Chondrocyte (in vitro differentiated cells): ENCODE measurements at regions not wholly inside any gene's neighbourhood (a gene's known extent, or its start where the extent isn't known, plus 50 kb on each side); places are given as distances from the start of the nearest gene placed in this dataset.

Experiments used
- DNase-seq: peaks from one replicate; pipeline ENCODE4 v3.0.0; 2021; ENCODE audit warnings: mixed read lengths, low spot score
- H3K27ac Mint-ChIP-seq: one replicate; pipeline ENCODE4 v1.8.0; 2021; ENCODE audit warnings: mild to moderate bottlenecking, moderate library complexity, mixed read lengths; ENCODE audit not compliant: unreplicated experiment
- H3K27me3 Mint-ChIP-seq: 2 replicates; pipeline ENCODE4 v1.8.0; 2021; ENCODE audit warnings: low read depth, mixed read lengths
- H3K36me3 Mint-ChIP-seq: 2 replicates; pipeline ENCODE4 v1.8.0; 2021; ENCODE audit warnings: low read depth, mixed read lengths
- H3K4me1 Mint-ChIP-seq: 2 replicates; pipeline ENCODE4 v1.8.0; 2021; ENCODE audit warnings: low read depth, mild to moderate bottlenecking, mixed read lengths
- H3K4me3 Mint-ChIP-seq: one replicate; pipeline ENCODE4 v1.8.0; 2021; ENCODE audit warnings: mild to moderate bottlenecking, moderate library complexity, mixed read lengths; ENCODE audit not compliant: unreplicated experiment
- H3K9me3 Mint-ChIP-seq: 2 replicates; pipeline ENCODE4 v1.8.0; 2021; ENCODE audit warnings: low read depth, mixed read lengths
- TF ChIP-seq, protein P1 (sequence below): fragments of 200-600 bp; sonication (generic); IDR thresholded peaks from 2 replicates; pipeline ENCODE4 v1.5.0; 2021; ENCODE audit warnings: antibody characterized with exemption, mild to moderate bottlenecking, moderate library complexity

DNA sequence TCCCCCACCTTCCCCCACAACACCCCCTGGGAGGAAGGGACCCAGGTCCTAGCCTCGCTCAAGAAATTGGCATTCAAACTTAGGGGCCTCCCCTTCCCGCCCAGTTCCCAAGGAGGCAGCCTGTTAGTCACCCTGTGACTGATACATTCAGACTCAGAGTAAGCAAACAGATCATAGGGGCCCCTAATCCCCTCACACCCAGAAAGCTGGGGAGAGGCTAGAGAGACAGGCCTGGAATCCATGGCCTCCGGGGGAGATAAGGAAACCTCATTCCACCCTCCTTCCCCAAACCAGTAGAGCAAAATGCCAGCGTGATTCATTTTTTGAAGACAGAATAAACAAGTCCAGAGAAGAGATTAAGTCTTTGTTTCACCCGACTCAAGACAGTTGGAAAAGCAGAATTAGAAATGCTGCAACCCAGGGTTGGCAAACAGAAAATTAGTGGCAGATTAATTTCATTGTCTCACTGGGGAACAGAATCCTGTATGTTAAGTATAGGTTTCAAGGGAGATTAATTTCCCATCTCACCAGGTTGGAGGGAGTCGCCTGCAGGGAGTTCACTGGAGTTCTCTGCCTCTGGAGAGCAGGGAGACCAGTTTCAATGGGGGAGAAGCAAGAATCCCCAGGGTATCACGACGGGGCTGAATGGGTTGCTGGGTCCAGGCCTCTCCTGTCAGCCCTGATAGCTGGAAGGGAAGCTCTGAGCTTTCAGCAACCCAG, 268.3 kb downstream of the UACA start:
- Mint-ChIP-seq H3K4me1 (peaks cover 61% of the 10 kb centered on the region), H3K9me3 (no peaks in the 10 kb centered on the region), H3K4me3 (no peak overlapping the region), H3K27me3 (no peaks in the 10 kb centered on the region), H3K36me3 (no peaks in the 10 kb centered on the region), H3K27ac (peak overlapping the region; percentile 81)
- TF ChIP-seq, protein P1, sequence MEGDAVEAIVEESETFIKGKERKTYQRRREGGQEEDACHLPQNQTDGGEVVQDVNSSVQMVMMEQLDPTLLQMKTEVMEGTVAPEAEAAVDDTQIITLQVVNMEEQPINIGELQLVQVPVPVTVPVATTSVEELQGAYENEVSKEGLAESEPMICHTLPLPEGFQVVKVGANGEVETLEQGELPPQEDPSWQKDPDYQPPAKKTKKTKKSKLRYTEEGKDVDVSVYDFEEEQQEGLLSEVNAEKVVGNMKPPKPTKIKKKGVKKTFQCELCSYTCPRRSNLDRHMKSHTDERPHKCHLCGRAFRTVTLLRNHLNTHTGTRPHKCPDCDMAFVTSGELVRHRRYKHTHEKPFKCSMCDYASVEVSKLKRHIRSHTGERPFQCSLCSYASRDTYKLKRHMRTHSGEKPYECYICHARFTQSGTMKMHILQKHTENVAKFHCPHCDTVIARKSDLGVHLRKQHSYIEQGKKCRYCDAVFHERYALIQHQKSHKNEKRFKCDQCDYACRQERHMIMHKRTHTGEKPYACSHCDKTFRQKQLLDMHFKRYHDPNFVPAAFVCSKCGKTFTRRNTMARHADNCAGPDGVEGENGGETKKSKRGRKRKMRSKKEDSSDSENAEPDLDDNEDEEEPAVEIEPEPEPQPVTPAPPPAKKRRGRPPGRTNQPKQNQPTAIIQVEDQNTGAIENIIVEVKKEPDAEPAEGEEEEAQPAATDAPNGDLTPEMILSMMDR, result no peak
- DNase-seq, result peak; percentile 37

DNA sequence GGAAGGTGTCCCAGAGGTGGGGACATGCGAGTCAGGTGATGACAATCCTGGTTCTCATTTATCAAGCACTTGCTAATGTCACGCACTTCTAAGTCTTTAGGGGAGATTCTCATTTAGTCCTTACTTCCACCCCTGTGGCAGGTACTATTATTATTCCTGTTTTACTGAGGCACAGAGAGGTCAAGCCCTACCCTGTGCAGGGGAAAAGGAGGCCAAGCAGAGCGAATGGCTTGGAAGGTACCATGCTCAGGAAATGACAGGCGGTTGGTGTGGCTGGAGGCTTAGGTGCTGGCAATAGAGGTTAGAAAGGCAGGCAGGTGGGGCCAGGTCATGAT, 268.9 kb downstream of the UACA start:
- peaks cover 56% of the 10 kb centered on the region for H3K4me1 Mint-ChIP-seq
- no peaks in the 10 kb centered on the region for H3K36me3 Mint-ChIP-seq
- H3K4me3 Mint-ChIP-seq, result no peak overlapping the region
- peaks cover 2% of the 10 kb centered on the region for H3K27me3 Mint-ChIP-seq
- TF ChIP-seq, protein P1, result no peak
- H3K27ac Mint-ChIP-seq, result peak overlapping the region; percentile 81
- DNase-seq, result no peak
- no peaks in the 10 kb centered on the region for H3K9me3 Mint-ChIP-seq

DNA sequence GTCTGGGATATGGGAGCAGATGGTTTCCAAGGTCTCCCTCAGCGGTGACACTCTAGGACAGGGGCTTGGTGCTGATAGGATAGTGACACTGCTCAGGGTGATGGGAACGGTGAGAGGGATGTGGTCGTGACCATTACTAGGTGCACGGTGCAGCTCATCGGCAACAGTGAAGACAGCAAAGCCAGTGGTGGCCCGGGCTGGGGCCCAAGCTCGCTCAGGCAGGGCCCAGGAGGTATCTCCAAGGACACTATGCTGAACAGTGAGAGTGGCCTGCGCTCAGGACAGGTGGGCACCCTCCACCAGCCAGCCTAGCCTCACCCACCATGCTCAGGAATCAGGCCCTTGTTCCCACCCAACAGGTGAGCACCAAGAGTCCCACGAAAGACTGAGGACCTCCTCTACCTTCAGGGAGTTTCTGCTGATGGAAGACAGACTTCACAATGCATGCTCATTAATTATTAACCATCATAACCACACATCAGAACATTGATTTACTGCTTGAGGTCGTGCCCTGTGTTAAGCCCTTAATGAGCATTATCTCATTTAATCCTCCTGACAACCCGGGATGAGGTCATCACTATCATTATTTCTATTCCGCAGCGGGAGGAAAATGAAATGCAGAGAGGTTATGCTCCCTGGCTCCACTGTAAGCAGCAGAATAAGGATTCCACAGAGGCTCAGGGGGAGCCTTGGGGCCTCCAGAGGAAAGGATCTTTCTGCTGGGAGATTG, 269.4 kb downstream of the UACA start:
- TF ChIP-seq, protein P1, result no peak
- Mint-ChIP-seq H3K27ac (peak overlapping the region; percentile 81), H3K27me3 (peaks cover 5% of the 10 kb centered on the region), H3K4me1 (peaks cover 55% of the 10 kb centered on the region), H3K36me3 (no peaks in the 10 kb centered on the region), H3K4me3 (no peak overlapping the region), H3K9me3 (no peaks in the 10 kb centered on the region)
- peak; percentile 84 for DNase-seq

DNA sequence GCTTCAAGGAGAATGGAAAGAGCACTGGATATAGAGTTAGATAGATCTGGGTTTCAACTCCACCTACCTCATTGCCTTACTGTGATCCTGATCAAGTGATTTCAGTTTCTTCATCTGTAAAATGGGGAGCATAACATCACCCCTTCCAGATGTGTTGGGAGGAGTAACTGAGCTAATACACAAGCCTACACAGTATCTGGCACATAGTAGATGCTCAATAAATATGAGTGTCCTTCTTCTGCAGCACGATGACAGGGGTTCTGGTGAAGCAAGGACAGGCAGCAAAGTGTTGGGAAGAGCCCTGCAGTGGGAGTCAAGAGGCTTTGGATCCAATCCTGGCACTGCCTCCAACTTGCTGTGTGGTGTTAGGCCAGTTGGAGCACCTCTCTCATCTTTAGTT, 270.0 kb downstream of the UACA start:
- no peaks in the 10 kb centered on the region for H3K36me3 Mint-ChIP-seq
- no peaks in the 10 kb centered on the region for H3K9me3 Mint-ChIP-seq
- H3K27me3 Mint-ChIP-seq, result peaks cover 7% of the 10 kb centered on the region
- H3K4me3 Mint-ChIP-seq, result no peak overlapping the region
- peaks cover 55% of the 10 kb centered on the region for H3K4me1 Mint-ChIP-seq
- DNase-seq, result no peak
- TF ChIP-seq, protein P1, result no peak
- peak overlapping the region; percentile 82 for H3K27ac Mint-ChIP-seq

DNA sequence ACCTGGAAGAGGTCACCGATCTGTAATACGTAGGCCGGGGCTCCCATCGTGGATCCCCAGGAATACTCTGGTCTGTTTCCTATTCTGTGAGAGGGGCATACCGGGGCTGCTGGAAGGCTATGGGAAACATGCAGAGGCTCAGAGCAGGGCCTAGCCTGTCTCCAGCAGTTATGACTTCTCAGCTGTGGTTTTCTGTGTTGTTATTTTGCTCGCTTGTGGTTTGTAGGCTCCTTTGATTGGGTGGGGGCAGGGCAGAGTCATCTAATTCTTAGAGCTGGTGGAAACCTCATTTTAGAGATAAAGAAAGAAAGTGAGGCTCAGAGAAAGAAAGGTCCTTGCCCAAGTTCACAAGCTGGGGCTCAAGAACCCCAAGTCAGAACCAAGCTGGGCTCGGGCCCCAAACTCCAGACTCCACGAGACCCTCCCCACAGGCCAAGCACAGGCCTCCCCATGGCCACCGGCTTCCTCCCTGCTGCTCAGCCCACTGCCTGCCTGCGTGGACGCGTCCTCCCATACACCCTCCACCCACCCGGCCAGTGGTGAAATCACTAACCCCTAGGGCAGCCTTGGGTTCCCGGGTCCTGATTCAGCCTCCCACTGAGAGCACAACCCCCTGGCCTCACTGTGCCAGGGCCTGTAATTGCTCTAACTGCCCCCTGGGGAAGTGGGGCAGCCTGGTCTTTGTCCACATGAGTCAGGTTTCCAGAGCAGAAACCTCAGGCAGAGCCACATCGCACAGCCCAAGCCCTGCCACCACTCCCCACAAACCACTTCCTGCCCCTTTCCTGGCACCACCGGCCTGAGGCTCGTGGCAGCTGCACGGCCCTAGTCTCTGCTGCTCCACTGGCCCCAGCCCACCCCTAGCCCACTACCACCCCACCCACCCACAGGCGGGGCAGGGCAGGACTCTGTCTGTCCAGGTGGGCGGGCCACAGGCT, 270.8 kb downstream of the UACA start:
- TF ChIP-seq, protein P1, result no peak
- H3K36me3 Mint-ChIP-seq, result no peaks in the 10 kb centered on the region
- H3K27me3 Mint-ChIP-seq, result peaks cover 7% of the 10 kb centered on the region
- no peak overlapping the region for H3K4me3 Mint-ChIP-seq
- H3K27ac Mint-ChIP-seq, result peak overlapping the region; percentile 91
- H3K4me1 Mint-ChIP-seq, result peaks cover 55% of the 10 kb centered on the region
- H3K9me3 Mint-ChIP-seq, result no peaks in the 10 kb centered on the region
- peak; percentile 88 for DNase-seq
